HEK293T (cell line): ENCODE measurements at regions not wholly inside any gene's neighbourhood (a gene's known extent, or its start where the extent isn't known, plus 50 kb on each side); places are given as distances from the start of the nearest gene placed in this dataset.

Source experiments
- CTCF ChIA-PET: fragments of 350-600 bp; formaldehyde crosslinking; extraction: SDS; loops from one replicate; lab custom pipeline; 2021; ENCODE audit warnings: antibody characterized with exemption, inconsistent platforms; lab: Yijun Ruan, JAX
- POLR2A ChIA-PET: fragments of 350-600 bp; formaldehyde crosslinking; extraction: SDS; loops from one replicate; lab custom pipeline; 2020; ENCODE audit warnings: antibody characterized with exemption, inconsistent platforms; lab: Yijun Ruan, JAX
- DNase-seq: peaks from one replicate; pipeline ENCODE4 v3.0.0; 2012; ENCODE audit warnings: mixed read lengths; ENCODE audit errors: extremely low spot score
- ARNT ChIP-seq: fragments of 450-650 bp; IDR thresholded peaks from 2 replicates; pipeline ENCODE4 v1.6.1; 2017; ENCODE audit warnings: mild to moderate bottlenecking
- BHLHE40 ChIP-seq: fragments of 450-650 bp; IDR thresholded peaks from 2 replicates; pipeline ENCODE4 v1.6.1; 2016; ENCODE audit warnings: mild to moderate bottlenecking, moderate library complexity, borderline replicate concordance
- CTBP1 ChIP-seq: fragments of 450-650 bp; IDR thresholded peaks from 2 replicates; pipeline ENCODE4 v1.6.1; 2016; ENCODE audit warnings: borderline replicate concordance
- ELF4 ChIP-seq: fragments of 450-650 bp; IDR thresholded peaks from 2 replicates; pipeline ENCODE4 v1.6.1; 2017; ENCODE audit warnings: antibody characterized with exemption
- FOXA1 ChIP-seq: fragments of 450-650 bp; IDR thresholded peaks from 2 replicates; pipeline ENCODE4 v1.6.1; 2016; ENCODE audit warnings: mild to moderate bottlenecking
- FOXK2 ChIP-seq: fragments of 450-650 bp; IDR thresholded peaks from 2 replicates; pipeline ENCODE4 v1.6.1; 2016; ENCODE audit warnings: mild to moderate bottlenecking
- FOXM1 ChIP-seq: fragments of 450-650 bp; IDR thresholded peaks from 2 replicates; pipeline ENCODE4 v1.6.1; 2017; ENCODE audit warnings: mild to moderate bottlenecking, borderline replicate concordance
- HDGF ChIP-seq: fragments of 450-650 bp; IDR thresholded peaks from 2 replicates; pipeline ENCODE4 v1.6.1; 2017; ENCODE audit warnings: antibody characterized with exemption, borderline replicate concordance
- L3MBTL2 ChIP-seq: fragments of 450-650 bp; conservative IDR thresholded peaks from 2 replicates; pipeline ENCODE4 v1.6.1; 2016; ENCODE audit warnings: mild to moderate bottlenecking
- LEF1 ChIP-seq: fragments of 450-650 bp; IDR thresholded peaks from 2 replicates; pipeline ENCODE4 v1.6.1; 2017; ENCODE audit warnings: mild to moderate bottlenecking, borderline replicate concordance
- NFRKB ChIP-seq: fragments of 450-650 bp; IDR thresholded peaks from 2 replicates; pipeline ENCODE4 v1.6.1; 2016; ENCODE audit warnings: mild to moderate bottlenecking, moderate library complexity
- SP1 ChIP-seq: fragments of 450-650 bp; IDR thresholded peaks from 2 replicates; pipeline ENCODE4 v1.6.1; 2017
- SUZ12 ChIP-seq: fragments of 450-650 bp; IDR thresholded peaks from 2 replicates; pipeline ENCODE4 v1.6.1; 2016; ENCODE audit warnings: mild to moderate bottlenecking
- TARDBP ChIP-seq: fragments of 450-650 bp; IDR thresholded peaks from 2 replicates; pipeline ENCODE4 v1.6.1; 2016
- ZNF384 ChIP-seq: fragments of 450-650 bp; IDR thresholded peaks from 2 replicates; pipeline ENCODE4 v1.6.1; 2016
- TF ChIP-seq, protein P1 (sequence below): fragments of 450-650 bp; IDR thresholded peaks from 2 replicates; pipeline ENCODE4 v1.6.1; 2016

DNA sequence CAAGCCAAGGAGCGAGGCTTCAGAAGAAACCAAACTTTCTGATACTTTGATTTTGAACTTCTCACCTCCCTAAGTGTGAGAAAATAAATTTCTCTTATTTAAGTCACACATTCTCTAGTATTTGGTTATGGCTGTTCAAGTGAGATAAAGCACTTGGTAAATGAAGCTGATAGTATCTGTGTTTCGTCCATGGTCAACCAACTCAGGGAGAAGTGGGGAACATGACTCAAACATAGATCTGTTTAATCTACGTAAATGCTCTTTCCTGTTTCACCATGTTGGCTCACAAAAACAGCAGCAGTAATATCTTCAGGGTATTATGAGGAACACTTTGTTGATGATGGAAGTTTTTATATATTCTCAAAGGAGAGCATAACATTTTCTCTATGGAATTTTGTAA, 2167.2 kb upstream of the C9orf72 start:
- DNase-seq = no peak
- TF ChIP-seq NFRKB = no peak
- TF ChIP-seq FOXK2 = no peak
- no peak for TF ChIP-seq SP1
- TF ChIP-seq LEF1 = no peak
- TF ChIP-seq, protein P1, sequence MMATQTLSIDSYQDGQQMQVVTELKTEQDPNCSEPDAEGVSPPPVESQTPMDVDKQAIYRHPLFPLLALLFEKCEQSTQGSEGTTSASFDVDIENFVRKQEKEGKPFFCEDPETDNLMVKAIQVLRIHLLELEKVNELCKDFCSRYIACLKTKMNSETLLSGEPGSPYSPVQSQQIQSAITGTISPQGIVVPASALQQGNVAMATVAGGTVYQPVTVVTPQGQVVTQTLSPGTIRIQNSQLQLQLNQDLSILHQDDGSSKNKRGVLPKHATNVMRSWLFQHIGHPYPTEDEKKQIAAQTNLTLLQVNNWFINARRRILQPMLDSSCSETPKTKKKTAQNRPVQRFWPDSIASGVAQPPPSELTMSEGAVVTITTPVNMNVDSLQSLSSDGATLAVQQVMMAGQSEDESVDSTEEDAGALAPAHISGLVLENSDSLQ = no peak
- TF ChIP-seq L3MBTL2 = no peak
- TF ChIP-seq TARDBP = no peak
- TF ChIP-seq SUZ12 = no peak
- POLR2A ChIA-PET = no interaction called here
- CTCF ChIA-PET = no interaction called here

DNA sequence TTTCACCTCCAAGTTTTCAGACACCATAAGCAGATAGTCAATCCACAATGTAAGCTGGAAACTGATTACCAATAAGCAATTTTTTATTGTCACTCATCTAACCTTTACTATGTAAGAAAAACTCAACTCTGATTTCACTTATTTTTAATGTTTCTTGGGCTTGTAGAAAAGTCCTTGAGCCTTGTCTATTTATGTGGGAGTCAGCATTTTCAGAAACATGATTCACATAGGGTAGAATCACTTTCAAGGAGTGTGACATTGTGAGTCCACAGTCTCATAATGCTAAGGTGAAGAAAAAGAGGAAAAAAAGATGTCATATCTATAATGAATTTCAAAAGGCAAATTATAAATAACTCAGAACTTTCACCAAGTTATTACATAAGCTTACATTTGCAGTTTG, 2167.9 kb upstream of the C9orf72 start:
- TF ChIP-seq FOXK2 (no peak), ELF4 (no peak), HDGF (no peak), TARDBP (no peak), FOXA1 (no peak), ZNF384 (no peak), NFRKB (no peak), SP1 (no peak), CTBP1 (no peak), ARNT (no peak), LEF1 (no peak), BHLHE40 (no peak), FOXM1 (no peak), SUZ12 (no peak), L3MBTL2 (no peak)
- TF ChIP-seq, protein P1 = no peak
- no peak for DNase-seq
- CTCF ChIA-PET = no interaction called here
- POLR2A ChIA-PET = no interaction called here

DNA sequence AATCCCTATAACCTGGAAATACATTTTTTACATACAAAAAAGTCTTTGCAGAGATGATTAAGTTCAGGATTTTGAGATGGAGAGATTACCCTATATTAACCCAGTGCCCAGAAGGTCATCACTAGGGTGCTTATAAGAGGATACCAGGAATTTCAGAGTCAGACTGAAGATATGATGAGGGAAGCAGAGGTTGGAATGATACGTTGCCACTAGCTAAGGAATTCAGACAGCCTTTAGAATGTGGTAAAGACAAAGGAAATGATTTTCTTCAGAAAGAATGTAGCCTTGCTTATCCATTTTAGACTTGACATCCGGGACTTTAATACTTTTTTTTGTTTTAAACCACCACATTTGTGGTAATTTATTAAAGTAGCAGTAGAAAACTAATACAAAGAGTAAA, 2176.8 kb upstream of the C9orf72 start:
- no peak for TF ChIP-seq SP1
- no peak for TF ChIP-seq FOXA1
- TF ChIP-seq SUZ12 = no peak
- no peak for TF ChIP-seq FOXK2
- TF ChIP-seq LEF1 = no peak
- no peak for TF ChIP-seq HDGF
- TF ChIP-seq BHLHE40 = no peak
- TF ChIP-seq ZNF384 = no peak
- TF ChIP-seq, protein P1 = no peak
- no peak for TF ChIP-seq CTBP1
- no peak for TF ChIP-seq TARDBP
- no peak for TF ChIP-seq ELF4
- TF ChIP-seq FOXM1 = no peak
- TF ChIP-seq NFRKB = no peak
- TF ChIP-seq ARNT = no peak
- no peak for TF ChIP-seq L3MBTL2
- no peak for DNase-seq
- POLR2A ChIA-PET = no interaction called here
- CTCF ChIA-PET = no interaction called here

DNA sequence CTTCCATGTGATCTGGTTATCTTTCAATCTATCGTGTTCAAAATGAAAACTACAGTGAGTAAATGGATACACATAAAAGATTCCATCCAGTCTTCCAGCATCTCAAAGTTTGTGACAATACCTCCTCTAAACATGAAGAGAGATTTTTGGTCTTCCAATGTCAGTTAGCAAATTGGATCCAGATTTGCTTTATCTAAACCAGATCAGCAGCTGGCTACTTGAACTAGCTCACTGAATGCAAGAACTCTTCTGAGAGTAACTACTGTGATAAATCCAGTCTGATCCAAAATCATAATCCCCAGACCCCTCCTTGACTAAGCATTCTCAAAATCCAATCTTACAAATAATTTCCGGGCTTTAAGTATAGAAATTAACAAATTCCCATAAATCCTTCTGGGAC, 2177.9 kb upstream of the C9orf72 start:
- no peak for DNase-seq
- POLR2A ChIA-PET = no interaction called here
- CTCF ChIA-PET = no interaction called here
- no peak for TF ChIP-seq L3MBTL2
- TF ChIP-seq ARNT = no peak
- no peak for TF ChIP-seq SP1
- no peak for TF ChIP-seq BHLHE40
- TF ChIP-seq FOXK2 = no peak

DNA sequence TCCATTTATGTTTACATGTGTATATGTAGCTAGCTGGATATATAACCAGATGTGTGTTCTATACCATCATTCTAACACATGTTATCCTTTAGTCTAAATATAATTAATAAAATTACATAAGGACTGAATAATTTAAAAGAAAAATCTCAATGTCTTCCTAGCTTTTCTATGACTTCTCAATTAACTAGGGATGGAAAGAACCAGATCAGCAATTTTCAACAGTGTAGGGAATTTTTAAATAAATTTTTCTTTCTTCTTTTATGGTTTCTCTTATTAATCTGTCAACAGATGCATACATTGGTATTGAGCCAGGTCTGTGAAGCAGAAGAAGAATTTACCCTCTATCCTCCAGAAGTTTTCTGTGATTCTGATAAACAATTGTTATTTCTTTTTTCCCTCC, 2180.4 kb upstream of the C9orf72 start:
- ChIA-PET POLR2A (no interaction called here), CTCF (no interaction called here)
- TF ChIP-seq FOXK2 (no peak), ELF4 (no peak), LEF1 (no peak), HDGF (no peak), SUZ12 (no peak), FOXA1 (no peak), ARNT (no peak), BHLHE40 (no peak), ZNF384 (no peak), SP1 (no peak)
- TF ChIP-seq, protein P1 = no peak
- no peak for DNase-seq

DNA sequence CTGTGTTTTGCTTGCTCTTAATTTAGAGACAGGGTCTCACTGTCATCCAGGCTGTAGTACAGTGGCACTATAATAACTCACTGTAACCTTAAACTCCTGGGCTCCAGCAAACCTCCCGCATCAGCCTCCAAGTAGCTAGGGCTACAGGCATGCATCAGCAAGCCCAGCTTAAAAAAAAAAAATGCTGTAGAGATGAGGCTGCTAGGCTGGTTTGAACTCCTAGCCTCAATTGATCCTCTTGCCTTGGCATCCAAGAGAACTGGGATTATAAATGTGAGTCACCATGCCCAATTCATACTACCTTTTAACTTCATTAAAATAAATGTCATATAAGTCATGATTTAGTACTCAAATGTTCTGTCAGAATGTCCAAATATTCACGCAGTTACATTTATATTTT, 2195.7 kb upstream of the C9orf72 start:
- TF ChIP-seq, protein P1 = no peak
- TF ChIP-seq L3MBTL2 (no peak), NFRKB (no peak), ARNT (no peak), LEF1 (no peak), BHLHE40 (no peak), HDGF (no peak), FOXK2 (no peak)
- ChIA-PET CTCF (no interaction called here), POLR2A (no interaction called here)
- no peak for DNase-seq
